ENCODE measurements at regions not wholly inside any gene's neighbourhood (a gene's known extent, or its start where the extent isn't known, plus 50 kb on each side); places are given as distances from the start of the nearest gene placed in this dataset.

- in situ Hi-C loops (cut with MboI; ENCODE audit: low pct_ligation_motif_present in 1 of 4, low pct_unique_long_range_greater_than_20kb in 1 of 4, low sequenced_read_pairs in 3 of 4): no loop called here
- no peak for DNase-seq
- intact Hi-C loops (cut with DNase I; ENCODE audit: low total_unique reads): no loop called here
- TF ChIP-seq POLR2AphosphoS5 (IDR thresholded peaks at IDR 0.05): no peak
- no peak for TF ChIP-seq CTCF (IDR thresholded peaks at IDR 0.05)
- no peak for TF ChIP-seq POLR2A (IDR thresholded peaks at IDR 0.05)
- TF ChIP-seq EP300 (IDR thresholded peaks at IDR 0.05; ENCODE audit: low read depth): no peak
- 87 to 92% methylated on average over 7 to 8 of the region's 8 CpGs for WGBS, 2 donors (ENCODE audit: low coverage in 1 of 2)
- no peak overlapping the region for H3K4me3 ChIP-seq
- no peaks in the 10 kb centered on the region for H3K36me3 ChIP-seq
- no peaks in the 10 kb centered on the region for H3K4me1 ChIP-seq
- H3K27me3 ChIP-seq: no peaks in the 10 kb centered on the region
- no peak overlapping the region for H3K27ac ChIP-seq
- no peaks in the 10 kb centered on the region for H3K9me3 ChIP-seq
Measured at GRCh38 chr4:138964716-138965426, 50.7 kb upstream of the NOCT start.

- DNase-seq: no peak
- H3K27ac ChIP-seq: no peak overlapping the region
- H3K4me1 ChIP-seq: no peaks in the 10 kb centered on the region
- H3K27me3 ChIP-seq: no peaks in the 10 kb centered on the region
- TF ChIP-seq POLR2A (IDR thresholded peaks at IDR 0.05) (no peak), POLR2AphosphoS5 (IDR thresholded peaks at IDR 0.05) (no peak), EP300 (IDR thresholded peaks at IDR 0.05; ENCODE audit: low read depth) (no peak), CTCF (IDR thresholded peaks at IDR 0.05) (no peak)
- intact Hi-C loops (cut with DNase I; ENCODE audit: low total_unique reads): no loop called here
- in situ Hi-C loops (cut with MboI; ENCODE audit: low pct_ligation_motif_present in 1 of 4, low pct_unique_long_range_greater_than_20kb in 1 of 4, low sequenced_read_pairs in 3 of 4): no loop called here
- WGBS, 2 donors (ENCODE audit: low coverage in 1 of 2): 59 to 65% methylated on average over 4 of the region's 4 CpGs
- no peak overlapping the region for H3K4me3 ChIP-seq
- no peaks in the 10 kb centered on the region for H3K9me3 ChIP-seq
- H3K36me3 ChIP-seq: no peaks in the 10 kb centered on the region
Measured at GRCh38 chr4:138963412-138963811, 52.2 kb upstream of the NOCT start.

- no peaks in the 10 kb centered on the region for H3K27me3 ChIP-seq
- in situ Hi-C loops (cut with MboI; ENCODE audit: low pct_ligation_motif_present in 1 of 4, low pct_unique_long_range_greater_than_20kb in 1 of 4, low sequenced_read_pairs in 3 of 4): no loop called here
Measured at GRCh38 chr4:138961664-138962063, 53.9 kb upstream of the NOCT start.

GRCh38 chr4:138961129-138961528 lies 54.5 kb upstream of the NOCT start:
- 89% methylated on average over 5 of the region's 5 CpGs; no CpG with 5 or more reads in 1 of the 2 donors for WGBS, 2 donors (ENCODE audit: low coverage in 1 of 2)
- TF ChIP-seq POLR2A (IDR thresholded peaks at IDR 0.05) (no peak), CTCF (IDR thresholded peaks at IDR 0.05) (no peak), POLR2AphosphoS5 (IDR thresholded peaks at IDR 0.05) (no peak), EP300 (IDR thresholded peaks at IDR 0.05; ENCODE audit: low read depth) (no peak)
- Histone ChIP-seq H3K36me3 (no peaks in the 10 kb centered on the region), H3K9me3 (no peaks in the 10 kb centered on the region), H3K4me3 (no peak overlapping the region), H3K4me1 (no peaks in the 10 kb centered on the region), H3K27ac (no peak overlapping the region), H3K27me3 (no peaks in the 10 kb centered on the region)
- in situ Hi-C loops (cut with MboI; ENCODE audit: low pct_ligation_motif_present in 1 of 4, low pct_unique_long_range_greater_than_20kb in 1 of 4, low sequenced_read_pairs in 3 of 4) (no loop called here), intact Hi-C loops (cut with DNase I; ENCODE audit: low total_unique reads) (no loop called here)
- no peak for DNase-seq

More at GRCh38 chr4:138961664-138962063, 53.9 kb upstream of the NOCT start:
- 64% methylated on average over 1 of the region's 1 CpG; no CpG with 5 or more reads in 1 of the 2 donors for WGBS, 2 donors (ENCODE audit: low coverage in 1 of 2)
- no peaks in the 10 kb centered on the region for H3K36me3 ChIP-seq
- no peak for DNase-seq
- TF ChIP-seq POLR2A (IDR thresholded peaks at IDR 0.05) (no peak), CTCF (IDR thresholded peaks at IDR 0.05) (no peak), EP300 (IDR thresholded peaks at IDR 0.05; ENCODE audit: low read depth) (no peak), POLR2AphosphoS5 (IDR thresholded peaks at IDR 0.05) (no peak)
- no peak overlapping the region for H3K27ac ChIP-seq
- intact Hi-C loops (cut with DNase I; ENCODE audit: low total_unique reads): no loop called here
- no peak overlapping the region for H3K4me3 ChIP-seq
- H3K4me1 ChIP-seq: no peaks in the 10 kb centered on the region
- no peaks in the 10 kb centered on the region for H3K9me3 ChIP-seq
